Gastrocnemius medialis (tissue), 4 donors: ENCODE measurements at regions not wholly inside any gene's neighbourhood (a gene's known extent, or its start where the extent isn't known, plus 50 kb on each side); places are given as distances from the start of the nearest gene placed in this dataset.

Experiments used
- ATAC-seq, 2 donors: fragments of 150-250 bp; one replicate each; pipeline ENCODE4 v1.9.1; 2016
- DNase-seq, 2 donors: peaks; one replicate each; pipeline ENCODE4 v3.0.0-alpha.2; 2019
- H3K27ac ChIP-seq, 4 donors: fragments of 200-600 bp; sonication (generic); 1 replicate in 1 of 4; 2 replicates in 3 of 4; pipeline ENCODE4 v1.5.1; 2016 to 2018; ENCODE audit warnings: mild to moderate bottlenecking in 2 of 4, moderate library complexity in 1 of 4
- H3K27me3 ChIP-seq, 3 donors: fragments of 200-600 bp; sonication (generic) in 2 of 3; 1 replicate in 1 of 3; 2 replicates in 2 of 3; pipeline versions ENCODE4 v1.5.1 to v1.6.0; 2016 to 2019; ENCODE audit warnings: mild to moderate bottlenecking in 1 of 3, moderate library complexity in 1 of 3
- H3K36me3 ChIP-seq, 2 donors: fragments of 200-600 bp; sonication (generic) in 1 of 2; one replicate each; pipeline ENCODE4 v1.5.1; 2017 to 2018
- H3K4me1 ChIP-seq, 2 donors: fragments of 200-600 bp; sonication (generic) in 1 of 2; one replicate each; pipeline ENCODE4 v1.5.1; 2016 to 2017; ENCODE audit warnings: mild to moderate bottlenecking in 2 of 2
- H3K4me3 ChIP-seq, 4 donors: fragments of 200-600 bp; sonication (generic) in 3 of 4; 1 replicate in 1 of 4; 2 replicates in 3 of 4; pipeline ENCODE4 v1.5.1; 2016 to 2019; ENCODE audit warnings: mild to moderate bottlenecking in 2 of 4
- H3K9me3 ChIP-seq, 3 donors: fragments of 200-600 bp; sonication (generic) in 2 of 3; 1 replicate in 1 of 3; 2 replicates in 2 of 3; pipeline ENCODE4 v1.5.1; 2016 to 2019
- POLR2A ChIP-seq, 2 donors: fragments of 450-650 bp; IDR thresholded peaks; one replicate each; pipeline ENCODE4 v1.6.1; 2017; ENCODE audit warnings: antibody characterized with exemption in 2 of 2, mild to moderate bottlenecking in 2 of 2, moderate library complexity in 2 of 2
- in situ Hi-C, 4 donors: fragments of 200-750 bp; cut with MboI; loops; one replicate each; pipeline versions ENCODE4 v1.15.0 to v1.8.0; 2017; ENCODE audit warnings: low sequenced_read_pairs in 4 of 4
- intact Hi-C: fragments of 100-400 bp; cut with DNase I; formaldehyde crosslinking; loops from one replicate; pipeline ENCODE4 v1.15.1; 2023; ENCODE audit warnings: low total_unique reads
- TF ChIP-seq, protein P1 (sequence below), 5 experiments: fragments of 450-650 bp in 3 of 5; fragments of 200-600 bp in 2 of 5; sonication (generic) in 2 of 5; IDR thresholded peaks in 4 of 5; conservative IDR thresholded peaks in 1 of 5; 1 replicate in 4 of 5; 2 replicates in 1 of 5; pipeline ENCODE4 v1.5.1; 2016 to 2019; ENCODE audit warnings: antibody characterized with exemption in 5 of 5, mild to moderate bottlenecking in 3 of 5, moderate library complexity in 3 of 5

DNA sequence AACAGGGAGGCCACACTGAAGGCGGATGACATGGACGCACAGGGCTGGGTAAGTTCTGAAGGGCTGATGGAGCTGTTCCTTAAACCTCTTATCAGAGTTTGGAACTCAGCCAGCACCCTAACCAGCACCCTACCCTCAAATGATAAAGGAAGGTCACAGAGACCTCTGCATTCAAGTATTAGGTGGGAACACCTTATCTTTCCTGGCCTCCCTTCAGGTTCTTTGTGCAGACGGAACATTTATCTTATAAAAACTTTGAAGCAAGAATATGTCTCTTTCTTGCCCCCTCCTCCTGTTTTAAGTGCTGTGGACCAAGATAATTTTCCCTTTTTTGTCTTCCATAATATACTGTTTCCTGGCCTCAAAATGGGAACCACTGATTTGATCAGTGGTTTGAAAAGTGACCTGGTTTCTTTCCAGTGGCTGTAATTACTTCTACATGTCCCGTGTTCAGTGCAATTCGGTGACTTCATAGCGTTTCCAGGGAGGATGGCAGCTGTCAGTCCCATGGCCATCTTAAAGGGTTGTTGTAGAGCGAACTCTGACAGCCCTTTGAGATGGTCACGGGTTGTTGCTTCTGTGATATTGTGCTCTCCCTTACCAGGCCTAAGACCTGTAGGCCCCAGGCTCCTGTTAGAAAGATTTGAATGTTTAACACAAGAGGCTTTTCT lies 213.2 kb upstream of the MYLIP start:
- no peaks in the 10 kb centered on the region for H3K36me3 ChIP-seq
- no peak overlapping the region for H3K27ac ChIP-seq
- no peaks in the 10 kb centered on the region for H3K27me3 ChIP-seq
- in situ Hi-C loops = no loop called here
- no peaks in the 10 kb centered on the region for H3K9me3 ChIP-seq
- TF ChIP-seq, protein P1, sequence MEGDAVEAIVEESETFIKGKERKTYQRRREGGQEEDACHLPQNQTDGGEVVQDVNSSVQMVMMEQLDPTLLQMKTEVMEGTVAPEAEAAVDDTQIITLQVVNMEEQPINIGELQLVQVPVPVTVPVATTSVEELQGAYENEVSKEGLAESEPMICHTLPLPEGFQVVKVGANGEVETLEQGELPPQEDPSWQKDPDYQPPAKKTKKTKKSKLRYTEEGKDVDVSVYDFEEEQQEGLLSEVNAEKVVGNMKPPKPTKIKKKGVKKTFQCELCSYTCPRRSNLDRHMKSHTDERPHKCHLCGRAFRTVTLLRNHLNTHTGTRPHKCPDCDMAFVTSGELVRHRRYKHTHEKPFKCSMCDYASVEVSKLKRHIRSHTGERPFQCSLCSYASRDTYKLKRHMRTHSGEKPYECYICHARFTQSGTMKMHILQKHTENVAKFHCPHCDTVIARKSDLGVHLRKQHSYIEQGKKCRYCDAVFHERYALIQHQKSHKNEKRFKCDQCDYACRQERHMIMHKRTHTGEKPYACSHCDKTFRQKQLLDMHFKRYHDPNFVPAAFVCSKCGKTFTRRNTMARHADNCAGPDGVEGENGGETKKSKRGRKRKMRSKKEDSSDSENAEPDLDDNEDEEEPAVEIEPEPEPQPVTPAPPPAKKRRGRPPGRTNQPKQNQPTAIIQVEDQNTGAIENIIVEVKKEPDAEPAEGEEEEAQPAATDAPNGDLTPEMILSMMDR (IDR thresholded peaks at IDR 0.05 in 4 of 5, conservative IDR thresholded peaks at IDR 0.05 in 1 of 5) = no peak
- no peak for TF ChIP-seq POLR2A (IDR thresholded peaks at IDR 0.05)
- intact Hi-C loops = no loop called here
- peaks cover 0 to 6% of the 10 kb centered on the region in 2 donors for H3K4me1 ChIP-seq
- no peak overlapping the region for H3K4me3 ChIP-seq
- DNase-seq (no peak), ATAC-seq (peak in 1 of 2 donors; percentile 38)

DNA sequence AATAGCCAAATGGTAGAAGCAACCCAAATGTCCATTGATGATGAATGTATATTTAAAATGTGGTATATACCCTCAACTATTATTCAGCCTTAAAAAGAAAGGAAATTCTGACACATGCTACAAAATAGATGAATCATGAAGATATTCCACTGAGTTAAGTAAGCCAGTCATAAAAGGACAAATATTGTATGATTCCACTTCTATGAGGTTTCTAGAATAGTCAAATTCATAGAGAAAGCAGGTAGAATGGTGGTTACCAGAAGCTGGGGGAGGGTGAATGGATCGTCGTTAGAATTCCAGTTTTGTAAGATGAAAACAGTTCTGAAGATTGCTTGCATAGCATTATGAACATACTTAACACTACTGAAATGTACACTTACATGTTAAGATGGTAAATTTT lies 214.3 kb upstream of the MYLIP start:
- no peaks in the 10 kb centered on the region for H3K36me3 ChIP-seq
- DNase-seq (no peak), ATAC-seq (no peak)
- H3K9me3 ChIP-seq = no peaks in the 10 kb centered on the region
- intact Hi-C loops = no loop called here
- in situ Hi-C loops = no loop called here
- no peak overlapping the region for H3K4me3 ChIP-seq
- no peak for TF ChIP-seq POLR2A (IDR thresholded peaks at IDR 0.05)
- TF ChIP-seq, protein P1 (IDR thresholded peaks at IDR 0.05 in 4 of 5, conservative IDR thresholded peaks at IDR 0.05 in 1 of 5) = no peak
- H3K27me3 ChIP-seq = no peaks in the 10 kb centered on the region
- H3K4me1 ChIP-seq = peaks cover 0 to 6% of the 10 kb centered on the region in 2 donors
- H3K27ac ChIP-seq = no peak overlapping the region

DNA sequence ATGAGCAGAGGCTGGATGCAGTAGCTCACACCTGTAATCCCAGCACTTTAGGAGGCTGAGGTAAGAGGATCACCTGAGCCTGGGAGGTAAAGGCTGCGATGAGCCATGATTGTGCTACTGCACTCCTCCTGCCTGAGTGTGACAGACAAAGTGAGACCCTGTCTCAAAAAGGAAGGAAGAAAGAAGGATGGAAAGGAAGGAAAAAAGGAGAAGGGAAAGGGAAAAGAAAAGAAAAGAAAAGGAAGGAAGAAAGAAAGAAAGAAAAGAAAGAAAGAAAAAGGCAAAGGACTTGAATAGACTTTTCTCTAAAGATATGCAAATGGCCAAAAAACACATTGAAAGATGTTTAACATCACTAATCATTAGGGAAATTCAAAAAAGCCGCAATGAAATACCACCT lies 215.3 kb upstream of the MYLIP start:
- Histone ChIP-seq H3K9me3 (no peaks in the 10 kb centered on the region), H3K27me3 (no peaks in the 10 kb centered on the region), H3K27ac (no peak overlapping the region), H3K4me1 (peaks cover 0 to 6% of the 10 kb centered on the region in 2 donors), H3K4me3 (no peak overlapping the region), H3K36me3 (no peaks in the 10 kb centered on the region)
- in situ Hi-C loops = no loop called here
- TF ChIP-seq POLR2A (IDR thresholded peaks at IDR 0.05) = no peak
- TF ChIP-seq, protein P1 (IDR thresholded peaks at IDR 0.05 in 4 of 5, conservative IDR thresholded peaks at IDR 0.05 in 1 of 5) = no peak
- intact Hi-C loops = no loop called here
- DNase-seq (no peak), ATAC-seq (no peak)

DNA sequence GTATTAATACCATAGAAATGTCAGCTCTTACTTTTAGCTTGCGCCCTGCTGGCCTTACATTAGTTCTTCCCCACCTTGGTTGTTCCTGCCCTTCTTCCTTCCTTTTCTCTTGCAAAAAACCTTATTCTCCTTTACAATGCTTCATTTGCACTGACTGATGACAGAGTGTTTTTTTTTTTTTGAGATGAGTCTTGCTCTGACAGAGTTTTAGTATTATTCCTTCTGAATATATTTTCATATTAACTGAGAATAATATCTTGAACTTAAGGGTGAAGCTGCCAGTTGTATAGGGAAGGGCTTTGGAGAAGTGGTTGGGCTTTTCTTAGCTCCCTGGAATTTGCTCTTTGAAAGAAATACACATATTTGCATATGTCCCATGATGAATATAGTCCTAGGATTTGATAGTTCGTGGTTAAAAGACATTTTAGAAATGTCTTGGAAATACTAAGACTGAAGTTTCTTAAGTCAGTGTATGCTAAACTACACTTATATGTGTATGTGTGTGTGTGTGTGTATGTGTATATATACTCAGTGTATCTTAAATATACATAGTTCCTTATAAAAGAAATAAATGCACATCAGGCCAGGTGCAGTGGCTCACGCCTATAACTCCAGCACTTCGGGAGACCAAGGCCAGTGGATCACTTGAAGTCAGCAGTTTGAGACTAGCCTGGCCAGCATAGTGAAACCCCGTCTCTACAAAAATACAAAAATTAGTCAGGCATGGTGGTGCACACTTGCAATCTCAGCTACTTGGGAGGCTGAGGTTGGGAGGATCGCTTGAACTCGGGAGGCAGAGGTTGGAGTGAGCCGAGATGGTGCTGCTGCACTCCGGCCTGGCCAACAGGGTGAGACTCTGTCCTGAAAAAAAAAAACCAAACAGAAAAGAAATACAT lies 216.1 kb upstream of the MYLIP start:
- Histone ChIP-seq H3K9me3 (no peaks in the 10 kb centered on the region), H3K27me3 (no peaks in the 10 kb centered on the region), H3K36me3 (no peaks in the 10 kb centered on the region), H3K4me3 (no peak overlapping the region), H3K4me1 (peaks cover 0 to 6% of the 10 kb centered on the region in 2 donors), H3K27ac (no peak overlapping the region)
- ATAC-seq (no peak), DNase-seq (no peak)
- TF ChIP-seq, protein P1 (IDR thresholded peaks at IDR 0.05 in 4 of 5, conservative IDR thresholded peaks at IDR 0.05 in 1 of 5) = no peak
- TF ChIP-seq POLR2A (IDR thresholded peaks at IDR 0.05) = no peak
- in situ Hi-C loops (no loop called here), intact Hi-C loops (no loop called here)
